GOT3 (cell line): ENCODE measurements at regions not wholly inside any gene's neighbourhood (a gene's known extent, or its start where the extent isn't known, plus 50 kb on each side); places are given as distances from the start of the nearest gene placed in this dataset.

Experiments
- DNase-seq: peaks from one replicate; lab custom pipeline; 2025; ENCODE audit warnings: mixed read lengths; lab: John Stamatoyannopoulos, UW

DNA sequence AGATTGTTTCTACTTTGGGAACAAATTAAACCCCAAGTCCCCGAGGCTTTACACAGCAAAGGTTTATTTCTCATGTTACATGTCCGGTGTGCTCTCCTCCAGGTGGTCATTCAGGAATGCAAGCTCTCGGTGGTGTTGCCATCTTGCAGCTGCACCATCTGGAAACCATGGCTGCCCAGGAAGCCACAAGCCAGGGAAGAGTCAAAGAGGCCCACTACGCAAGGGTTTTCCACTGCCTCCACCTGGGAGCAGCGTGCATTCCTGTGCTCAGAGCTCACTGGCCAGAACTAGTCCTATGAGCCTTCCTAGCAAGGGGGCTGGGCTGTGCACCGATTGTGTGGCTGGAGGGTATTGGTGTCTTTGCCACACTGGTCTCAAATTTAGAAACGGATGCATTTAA, 128.8 kb upstream of the FOXF1 start:
- no peak for DNase-seq

DNA sequence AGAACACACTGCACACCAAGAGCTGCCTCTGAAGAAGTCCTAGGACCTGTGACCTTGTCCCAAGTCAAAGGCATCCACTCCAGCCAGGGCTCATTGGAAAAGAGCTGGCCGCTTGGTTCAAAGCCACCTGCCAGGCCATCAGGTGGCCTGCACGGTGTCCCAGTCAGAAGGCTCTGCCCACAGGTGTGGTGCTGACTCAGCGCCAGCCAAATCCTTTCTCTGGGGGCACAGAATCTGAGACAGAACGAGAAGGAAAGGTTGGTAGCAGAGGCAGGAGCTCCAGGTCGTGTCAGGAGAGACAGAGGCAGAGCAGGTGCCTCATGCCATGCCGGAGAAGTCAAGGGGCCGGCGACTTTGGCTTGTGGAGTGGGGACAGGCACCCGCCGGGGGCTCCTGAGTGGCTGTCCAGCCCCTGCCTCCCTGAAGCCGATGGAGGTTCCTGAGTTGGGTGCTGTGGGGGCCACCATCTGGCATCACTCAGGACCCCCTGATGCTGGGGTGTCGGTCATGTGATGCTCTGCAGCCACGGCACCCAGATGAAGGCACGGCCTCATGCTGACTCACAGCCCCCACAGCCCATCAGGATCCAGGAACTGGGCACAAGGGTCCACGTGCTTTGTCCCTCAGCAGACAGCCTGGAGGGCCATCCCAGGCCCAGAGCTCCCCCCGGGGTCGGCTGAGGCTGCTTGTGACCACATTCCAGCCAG, 128.1 kb upstream of the FOXF1 start:
- no peak for DNase-seq

DNA sequence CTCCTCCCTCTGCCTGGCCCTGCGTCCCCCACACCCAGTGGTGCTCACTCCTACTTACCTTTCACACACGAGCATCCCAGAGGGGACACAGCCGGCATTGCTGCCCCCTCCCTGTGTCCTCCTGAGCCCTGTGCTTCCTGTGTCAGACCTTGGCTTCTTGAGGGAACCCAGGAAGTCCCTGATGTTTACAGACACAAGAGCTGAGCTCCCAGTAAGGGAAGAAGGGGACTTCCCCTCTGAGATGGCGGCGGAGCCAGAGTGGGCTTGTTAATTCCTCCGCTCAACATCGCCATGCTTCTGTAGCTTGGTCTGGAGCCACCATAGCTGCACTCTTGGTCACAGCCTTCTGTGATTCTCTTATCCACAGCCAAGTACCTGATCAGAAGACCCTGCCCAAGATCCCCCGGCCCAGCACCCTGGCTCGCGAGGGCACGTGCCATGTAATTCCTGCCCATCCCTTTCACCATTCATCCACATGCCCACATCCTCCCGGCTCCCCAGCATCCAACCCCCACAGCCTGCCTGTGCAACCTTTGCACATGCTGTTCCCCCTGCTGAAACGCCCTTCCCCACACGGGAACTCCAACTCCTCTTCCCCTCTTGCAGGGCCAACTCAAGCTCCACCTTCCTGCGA, 127.4 kb upstream of the FOXF1 start:
- no peak for DNase-seq

DNA sequence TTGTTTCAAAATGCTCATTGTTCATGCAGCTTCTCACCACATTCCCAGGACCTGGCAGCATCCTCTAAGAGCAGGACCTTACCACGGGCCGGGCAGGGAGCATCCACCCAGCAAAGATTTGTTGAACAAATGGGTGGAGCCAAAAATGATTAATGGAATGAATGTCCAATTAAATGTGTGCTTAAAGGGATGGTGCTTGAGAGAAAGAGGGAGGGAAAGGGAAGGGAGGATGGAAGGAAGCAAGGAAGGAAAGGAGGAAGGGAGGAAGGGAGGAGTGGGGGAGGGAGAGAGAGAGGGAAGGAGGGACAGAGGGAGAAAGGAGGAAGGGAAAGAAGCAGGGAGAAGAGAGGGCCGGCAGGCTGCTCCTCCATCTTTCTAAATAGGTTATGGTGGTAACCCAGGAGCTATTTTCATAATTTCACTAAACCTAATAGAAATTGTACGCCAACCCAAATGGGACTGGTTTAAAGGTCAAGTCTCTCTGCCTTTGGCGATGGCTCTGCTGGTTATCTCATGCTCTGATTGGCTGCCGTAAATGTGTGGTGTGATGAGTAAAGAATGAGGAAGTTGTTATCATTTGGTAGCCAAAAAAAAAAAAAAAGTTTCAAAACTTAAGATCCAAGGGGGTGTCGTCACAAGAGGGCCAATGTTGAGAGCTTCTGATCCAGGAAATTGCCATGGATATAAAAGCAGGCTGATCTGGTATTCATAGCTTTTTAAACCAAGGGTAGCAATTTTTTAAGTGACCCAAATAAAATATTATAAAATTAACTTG, 126.7 kb upstream of the FOXF1 start:
- no peak for DNase-seq

GRCh38 chr16:86384263-86384649, 126.1 kb upstream of the FOXF1 start:
- DNase-seq = no peak

DNA sequence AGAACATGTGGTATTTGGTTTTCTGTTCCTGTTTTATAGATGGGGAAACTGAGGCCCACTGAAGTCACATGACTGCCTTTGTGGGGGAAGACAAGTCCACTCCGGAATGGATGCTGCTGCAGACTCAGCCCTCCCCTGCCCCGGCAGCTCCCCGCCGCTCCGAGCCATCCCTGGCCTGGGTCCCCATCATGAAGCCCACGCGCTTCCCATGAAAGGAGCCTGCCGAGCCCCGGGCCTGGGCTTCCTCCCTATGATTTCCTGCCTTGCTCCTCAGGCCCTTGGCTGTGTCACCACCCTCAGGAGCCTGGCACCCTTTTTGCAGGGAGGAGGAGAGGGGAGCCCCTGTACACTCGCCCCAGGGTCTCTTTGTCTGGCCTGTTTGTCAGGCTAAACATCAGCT, 125.3 kb upstream of the FOXF1 start:
- no peak for DNase-seq

DNA sequence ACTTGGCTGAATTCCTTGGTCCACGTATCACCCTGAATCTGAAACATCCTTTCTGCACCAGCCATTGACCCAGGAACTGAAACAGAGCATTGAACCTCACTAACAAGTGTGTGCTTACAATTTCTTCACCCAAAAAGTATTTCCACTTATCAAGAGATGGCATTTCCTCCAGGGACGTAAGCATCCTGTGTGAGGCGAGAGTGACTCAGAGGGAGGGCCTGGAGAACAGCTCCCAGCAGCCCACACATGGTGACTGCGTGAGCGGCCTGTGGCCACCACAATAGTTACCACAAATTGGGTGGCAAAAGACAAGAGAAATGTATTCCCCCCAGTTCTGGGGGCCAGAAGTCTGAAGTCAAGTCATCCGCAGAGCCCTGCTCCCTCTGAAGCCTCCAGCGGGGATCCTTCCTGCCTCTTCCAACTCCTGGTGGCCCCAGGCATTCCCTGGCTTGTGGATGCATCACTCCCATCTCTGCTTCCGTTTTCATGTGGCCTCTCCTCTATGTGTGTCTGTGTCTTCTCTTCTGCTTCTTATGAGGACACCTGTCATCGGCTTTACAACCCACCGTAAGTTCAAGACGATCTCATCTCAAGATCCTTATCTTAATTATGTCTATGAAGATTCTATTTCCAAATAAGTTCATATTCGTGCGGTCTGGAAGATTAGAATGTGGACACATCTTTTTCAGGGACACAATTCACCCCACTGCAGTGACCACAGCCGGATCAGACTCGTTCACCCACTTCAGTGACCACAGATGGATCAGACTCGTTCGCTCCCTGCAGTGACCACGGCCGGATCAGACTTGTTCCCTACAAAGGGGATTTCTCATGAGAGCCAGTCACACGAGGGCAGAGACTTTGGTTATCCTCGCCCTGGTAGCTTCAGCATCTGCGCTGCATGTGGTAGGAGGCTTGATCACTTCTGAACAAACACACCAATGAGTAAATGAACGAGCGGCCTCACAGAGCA, 122.6 kb upstream of the FOXF1 start:
- no peak for DNase-seq

- DNase-seq = no peak
Observed at GRCh38 chr16:86388976-86389375, 121.4 kb upstream of the FOXF1 start.

DNA sequence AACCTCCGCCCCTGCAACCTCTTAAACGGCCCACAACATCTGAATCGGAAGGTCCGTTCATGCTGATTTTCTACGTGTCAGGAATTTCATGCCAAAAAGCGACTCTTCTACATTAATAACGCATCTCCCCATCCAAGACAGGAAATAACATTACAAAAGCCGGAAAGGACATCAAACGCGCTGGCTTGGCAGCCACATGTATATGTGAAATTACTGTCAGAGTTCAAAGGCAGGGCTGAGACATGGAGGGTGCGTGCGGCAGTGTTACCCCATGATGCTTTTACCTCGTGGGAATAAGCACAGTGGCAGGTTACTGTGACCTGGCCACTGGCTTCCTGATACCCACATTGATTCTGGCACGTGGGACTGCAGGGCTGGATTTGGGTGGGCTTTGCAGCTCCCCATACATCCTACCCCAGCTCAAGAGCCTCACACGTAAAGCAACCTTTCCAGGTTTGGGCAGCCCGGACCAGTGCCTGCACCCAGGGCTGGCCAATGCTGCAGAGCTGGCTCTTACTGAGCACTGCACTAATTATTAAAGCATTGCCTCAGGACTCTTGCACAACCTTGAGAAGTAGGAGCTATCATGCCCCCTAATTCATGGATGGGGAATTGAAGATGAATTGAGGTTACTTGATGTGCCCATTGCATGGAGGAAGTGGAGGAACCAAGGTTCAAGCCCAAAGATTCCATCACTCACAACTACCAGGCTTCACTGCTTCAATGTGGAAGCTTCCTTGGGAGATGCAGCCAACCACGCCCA, 120.6 kb upstream of the FOXF1 start:
- no peak for DNase-seq

DNA sequence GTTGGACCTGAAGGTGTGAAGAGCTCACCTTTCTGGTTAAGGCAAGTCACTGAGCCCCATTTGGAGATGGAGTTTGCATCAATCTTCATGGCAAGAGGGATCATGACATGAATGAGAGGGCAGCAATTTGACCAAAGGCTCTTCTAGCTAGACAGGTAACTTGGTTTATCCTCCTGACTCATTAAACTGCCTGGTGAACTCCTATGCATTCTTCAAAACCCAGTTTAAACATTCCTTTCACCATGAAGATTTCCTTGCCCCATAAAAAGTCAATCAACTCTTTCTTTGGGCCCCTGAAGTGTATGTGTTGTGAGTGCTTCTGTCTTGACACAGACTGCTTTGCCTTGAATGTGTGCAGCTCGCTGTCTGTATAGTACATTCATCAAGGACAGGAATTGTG, 120.0 kb upstream of the FOXF1 start:
- no peak for DNase-seq

DNA sequence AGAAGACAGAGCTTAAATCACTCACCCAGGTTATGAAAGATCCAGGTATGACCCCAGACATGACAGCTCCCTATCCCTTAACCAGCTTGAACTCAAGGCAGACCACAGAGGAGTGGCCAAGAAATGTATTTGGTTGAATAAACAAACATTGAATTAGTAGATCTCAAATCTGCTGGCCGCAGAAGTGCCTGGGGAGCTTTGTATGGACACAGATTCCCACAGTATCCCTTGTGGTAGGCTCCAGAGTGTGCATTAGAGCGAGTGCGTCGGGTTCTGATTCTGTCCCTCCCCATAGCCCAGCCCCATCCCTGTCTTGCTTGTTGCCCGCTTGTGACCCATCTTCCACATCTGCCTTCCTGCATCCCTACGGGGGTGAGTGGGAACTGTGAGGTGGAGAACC, 118.8 kb upstream of the FOXF1 start:
- DNase-seq = no peak

GRCh38 chr16:86391984-86392383, 118.3 kb upstream of the FOXF1 start:
- no peak for DNase-seq

DNA sequence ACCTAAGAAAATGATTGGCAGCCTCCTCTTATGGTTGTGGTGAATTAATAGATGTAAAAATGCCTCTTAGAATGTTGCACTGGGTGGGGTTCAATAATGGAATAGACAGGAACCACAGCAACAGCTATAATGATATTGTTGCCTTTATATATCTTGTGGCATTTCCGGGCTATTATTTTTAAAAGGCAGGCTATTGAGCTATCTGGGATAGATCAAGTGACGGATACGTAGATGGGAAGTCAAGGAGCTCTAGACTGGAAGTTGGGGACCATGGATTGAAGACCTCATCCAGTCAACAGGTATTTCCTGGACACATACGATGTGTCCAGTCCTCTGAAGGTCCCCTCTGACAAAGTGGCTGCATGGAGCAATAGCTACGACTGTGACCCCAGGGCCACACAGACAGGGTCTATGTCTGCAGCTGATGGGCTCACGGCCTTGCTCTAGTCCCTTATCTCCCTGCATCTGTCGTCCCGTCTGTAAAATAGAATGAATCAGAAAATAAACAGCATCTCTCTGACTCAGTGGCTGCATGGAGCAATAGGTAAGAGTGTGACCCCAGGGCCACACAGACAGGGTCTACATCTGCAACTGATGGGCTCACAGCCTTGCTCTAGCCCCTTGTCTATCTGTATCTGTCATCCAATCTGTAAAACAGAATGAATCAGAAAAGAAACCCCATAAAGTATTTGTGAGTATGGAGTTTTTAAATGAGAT, 117.7 kb upstream of the FOXF1 start:
- no peak for DNase-seq

DNA sequence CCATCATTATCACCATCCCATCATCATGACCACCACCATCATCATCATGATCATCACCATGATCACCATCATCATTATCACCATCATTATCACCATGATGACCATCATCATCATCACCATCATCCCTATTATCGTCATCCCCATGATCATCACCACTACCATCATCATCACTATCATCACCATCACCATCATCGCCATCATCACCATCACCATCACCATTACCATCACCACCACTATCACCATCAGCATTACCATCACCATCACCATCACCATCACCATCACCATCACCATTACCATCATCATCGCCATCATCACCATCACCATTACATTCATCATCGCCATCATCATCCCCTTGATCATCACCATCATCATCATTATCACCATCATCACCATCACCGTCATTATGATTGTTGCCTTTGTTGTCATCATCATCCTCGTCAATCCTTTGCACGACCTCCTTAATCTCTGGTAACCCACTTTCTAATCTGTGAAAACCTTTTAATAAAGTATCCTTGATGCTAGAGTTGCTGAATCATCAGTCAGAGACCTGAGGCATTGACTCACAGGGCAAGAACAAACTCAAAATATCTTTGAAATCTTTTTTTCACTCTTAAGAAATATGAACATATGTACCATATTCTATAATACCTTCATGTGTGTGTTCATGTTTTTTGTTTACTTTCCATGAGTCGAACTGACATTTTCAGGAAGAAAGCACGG, 116.3 kb upstream of the FOXF1 start:
- DNase-seq = no peak

GRCh38 chr16:86395477-86395876, 114.8 kb upstream of the FOXF1 start:
- DNase-seq = no peak

DNA sequence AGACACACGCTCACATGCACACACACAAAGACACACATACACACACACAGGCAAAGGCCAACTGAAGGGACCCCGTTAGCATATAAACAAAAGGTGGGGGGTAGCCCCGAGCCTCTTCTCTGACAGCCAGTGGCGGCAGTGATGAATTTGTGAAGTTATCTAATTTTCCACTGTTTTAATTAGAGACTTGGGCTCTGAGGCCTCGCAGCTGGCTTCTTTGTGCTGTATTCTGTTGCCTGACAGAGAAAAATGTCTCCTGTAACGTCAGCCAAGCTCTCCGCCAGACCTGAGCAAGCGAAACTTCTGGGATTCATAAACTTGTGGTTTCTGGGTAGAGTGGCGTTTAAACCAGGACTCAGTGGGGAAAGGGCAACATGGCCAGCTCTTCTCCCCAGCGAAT, 113.9 kb upstream of the FOXF1 start:
- DNase-seq = no peak

DNA sequence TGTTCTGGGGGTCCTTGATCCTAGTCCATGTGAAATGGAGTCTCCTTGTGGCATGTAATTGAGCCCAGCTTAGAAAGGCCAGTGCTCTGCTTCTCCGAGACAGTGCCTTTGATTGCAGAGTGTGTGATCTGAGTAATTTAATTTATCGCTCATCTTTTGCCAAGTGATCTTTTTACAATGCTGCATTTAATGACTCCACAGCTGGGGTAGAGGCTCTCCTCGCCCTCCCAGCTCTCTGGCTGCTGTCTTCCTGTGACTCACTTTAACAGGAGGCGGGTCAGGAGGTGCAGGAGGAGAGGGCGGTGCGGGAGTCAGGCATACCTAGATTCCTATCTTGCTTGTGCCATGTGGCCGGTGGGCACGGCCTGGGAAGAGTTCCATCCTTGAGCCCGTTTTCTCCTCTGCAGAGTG, 113.4 kb upstream of the FOXF1 start:
- no peak for DNase-seq

GRCh38 chr16:86398201-86398600, 112.1 kb upstream of the FOXF1 start:
- DNase-seq = no peak

DNA sequence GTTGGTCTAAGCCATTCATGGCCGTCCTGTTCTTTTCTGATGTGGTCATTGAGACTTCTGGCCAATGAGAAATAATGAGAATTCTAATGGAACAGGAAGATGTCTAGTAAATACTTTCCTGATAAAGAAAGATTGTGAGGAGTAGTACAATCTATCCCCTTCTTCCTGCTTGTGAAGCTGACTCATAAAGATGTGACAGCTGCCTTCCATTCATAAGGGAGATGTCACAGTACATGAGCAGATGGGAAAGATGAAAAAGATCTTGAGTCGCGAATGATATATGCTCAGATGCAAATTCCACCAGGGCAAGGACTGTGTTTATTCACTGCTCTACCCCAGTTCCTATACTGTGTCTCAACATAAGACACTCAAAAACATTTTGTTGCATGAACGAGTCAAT, 111.7 kb upstream of the FOXF1 start:
- DNase-seq = no peak

GRCh38 chr16:86401126-86401525, 109.2 kb upstream of the FOXF1 start:
- no peak for DNase-seq
